GM11168 (cell line): ENCODE measurements at regions not wholly inside any gene's neighbourhood (a gene's known extent, or its start where the extent isn't known, plus 50 kb on each side); places are given as distances from the start of the nearest gene placed in this dataset.

Experiments used
- in situ Hi-C: fragments of 300-500 bp; cut with MboI; formaldehyde crosslinking; loops from one replicate; pipeline ENCODE4 v1.12.0; 2022; ENCODE audit warnings: low sequenced_read_pairs; ENCODE audit not compliant: unreplicated experiment

DNA sequence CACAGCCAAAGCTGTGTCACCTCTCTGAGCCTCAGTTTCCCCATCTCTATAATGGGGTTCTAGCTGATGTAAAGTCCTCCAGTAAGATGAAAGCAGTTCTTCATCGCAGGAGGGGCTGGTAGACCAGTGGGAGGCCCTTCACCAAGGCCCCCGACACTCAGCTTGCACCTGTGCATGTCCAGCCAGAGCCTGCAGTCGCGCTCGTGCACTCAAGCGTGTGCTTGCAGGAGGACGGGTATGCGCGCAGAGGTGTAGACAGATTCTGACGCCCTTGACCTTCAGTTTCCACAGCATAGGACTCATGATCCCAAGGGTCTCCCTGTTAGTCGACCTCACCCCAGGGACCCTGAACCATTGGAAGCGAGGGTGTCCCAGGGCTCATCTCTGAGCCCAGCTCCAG, 633.7 kb downstream of the TBC1D22A start:
- in situ Hi-C loops: no loop called here

DNA sequence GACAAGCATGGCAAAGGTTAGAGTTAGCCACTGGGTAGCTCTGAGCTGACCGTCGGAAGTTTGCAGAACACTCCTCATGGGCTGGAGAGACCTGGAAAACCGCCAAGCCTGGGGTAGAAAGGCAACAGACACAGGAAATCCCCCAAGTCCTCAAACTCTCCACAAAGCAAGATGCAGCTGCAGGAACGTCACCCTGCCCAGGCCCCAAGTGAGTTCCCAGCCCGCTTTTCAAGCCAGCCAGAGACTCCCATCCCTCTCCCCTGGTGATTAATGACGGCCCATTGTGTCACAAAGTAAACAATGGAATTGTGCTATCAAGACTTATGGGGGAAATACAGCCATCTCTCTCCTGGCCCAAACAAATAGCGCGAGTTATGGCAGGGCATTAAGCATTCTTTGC, 633.0 kb downstream of the TBC1D22A start:
- in situ Hi-C loops: no loop called here

DNA sequence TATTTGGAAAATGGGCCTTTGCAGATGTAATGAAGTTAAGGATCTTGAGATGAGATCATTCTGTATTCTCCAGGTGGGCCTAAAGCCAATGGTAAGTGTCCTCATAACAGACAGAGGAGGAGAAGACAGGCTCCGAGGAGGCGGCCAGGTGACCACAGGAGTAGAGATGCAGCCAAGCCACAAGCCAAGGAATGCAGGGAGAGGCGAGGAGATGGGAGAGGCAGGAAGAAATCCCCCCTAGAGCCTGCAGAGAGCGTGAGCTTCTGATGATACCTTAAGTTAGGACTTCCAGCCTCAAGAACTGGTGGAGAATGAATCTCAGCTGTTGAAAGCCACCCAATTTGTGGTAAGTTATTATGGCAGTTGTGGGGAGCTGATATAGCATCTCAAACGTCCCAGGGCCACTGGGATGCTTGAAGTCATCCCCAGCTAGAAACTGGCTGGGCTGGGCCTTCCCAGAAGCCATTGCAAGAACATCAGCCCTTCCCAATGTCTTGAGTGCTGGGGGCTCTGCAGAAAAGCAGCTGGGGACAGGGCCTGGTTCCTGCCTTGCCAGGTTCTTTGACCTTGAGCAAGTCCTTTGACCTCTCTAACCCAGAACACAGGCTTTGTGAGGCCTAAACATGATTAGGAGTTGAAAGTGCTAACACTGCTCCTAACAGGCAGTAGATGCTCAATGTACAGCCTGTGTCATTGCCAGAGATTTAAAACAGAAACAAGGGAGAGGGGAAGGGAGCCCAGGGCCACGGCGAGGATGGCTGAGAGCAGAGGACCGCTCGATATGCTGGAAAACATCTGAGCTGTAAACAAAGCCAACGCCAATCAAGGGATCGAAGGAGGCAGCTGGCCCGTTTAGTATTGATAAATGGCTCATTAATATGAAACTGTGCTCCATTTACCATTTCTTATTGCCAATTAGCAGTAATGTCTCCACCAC, 632.3 kb downstream of the TBC1D22A start:
- in situ Hi-C loops: no loop called here

DNA sequence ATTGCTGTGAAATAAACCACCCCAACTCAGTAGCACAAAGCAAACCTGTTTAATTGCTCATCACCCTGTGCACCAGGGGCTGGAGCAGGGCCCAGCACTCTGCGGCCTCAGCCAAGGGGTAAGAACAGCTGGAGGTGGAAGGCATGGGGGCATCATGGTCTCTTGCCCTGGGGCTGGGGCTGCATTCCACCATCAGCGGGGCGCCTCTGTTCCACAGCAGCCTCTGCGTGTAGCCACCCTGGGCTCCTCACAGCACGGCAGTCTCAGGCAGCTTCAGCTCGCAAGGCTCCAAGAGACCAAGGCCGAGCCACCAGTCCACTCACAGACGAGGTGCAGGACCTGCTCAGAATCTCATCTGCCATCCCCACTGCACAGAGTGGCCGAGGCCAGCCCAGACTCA, 630.7 kb downstream of the TBC1D22A start:
- in situ Hi-C loops: no loop called here

DNA sequence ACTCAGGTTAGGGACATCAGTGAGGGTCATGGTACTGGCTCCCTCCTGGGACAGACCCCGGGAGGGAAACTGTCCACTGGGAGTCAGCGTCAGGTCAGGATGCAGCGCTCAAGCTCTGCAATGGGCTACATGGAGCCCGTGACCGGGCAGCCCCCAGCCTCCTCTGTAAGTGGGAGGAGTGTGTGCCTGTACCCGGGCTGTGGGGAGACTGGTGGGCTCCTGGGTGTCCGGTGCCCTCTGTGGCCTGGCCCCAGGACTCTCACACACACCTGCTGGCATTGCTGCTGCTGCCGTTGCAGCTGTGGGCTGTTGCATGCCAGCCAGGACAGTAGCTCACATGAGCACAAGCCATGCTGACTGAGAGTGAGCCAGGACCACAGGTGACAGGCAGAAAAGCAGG, 630.3 kb downstream of the TBC1D22A start:
- in situ Hi-C loops: no loop called here

DNA sequence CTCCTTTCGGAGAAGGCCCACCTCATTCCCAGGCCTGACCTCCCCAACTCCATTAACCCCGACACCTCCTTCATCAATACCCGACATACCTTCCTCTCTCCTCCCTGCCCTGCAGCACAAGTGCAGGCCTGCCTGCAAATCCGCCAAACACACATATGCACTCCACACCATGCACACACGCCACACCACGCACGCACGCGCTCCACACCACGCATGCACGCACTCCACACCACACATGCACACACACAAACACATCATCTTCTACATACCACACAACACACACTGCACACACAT, 629.6 kb downstream of the TBC1D22A start:
- in situ Hi-C loops: no loop called here

DNA sequence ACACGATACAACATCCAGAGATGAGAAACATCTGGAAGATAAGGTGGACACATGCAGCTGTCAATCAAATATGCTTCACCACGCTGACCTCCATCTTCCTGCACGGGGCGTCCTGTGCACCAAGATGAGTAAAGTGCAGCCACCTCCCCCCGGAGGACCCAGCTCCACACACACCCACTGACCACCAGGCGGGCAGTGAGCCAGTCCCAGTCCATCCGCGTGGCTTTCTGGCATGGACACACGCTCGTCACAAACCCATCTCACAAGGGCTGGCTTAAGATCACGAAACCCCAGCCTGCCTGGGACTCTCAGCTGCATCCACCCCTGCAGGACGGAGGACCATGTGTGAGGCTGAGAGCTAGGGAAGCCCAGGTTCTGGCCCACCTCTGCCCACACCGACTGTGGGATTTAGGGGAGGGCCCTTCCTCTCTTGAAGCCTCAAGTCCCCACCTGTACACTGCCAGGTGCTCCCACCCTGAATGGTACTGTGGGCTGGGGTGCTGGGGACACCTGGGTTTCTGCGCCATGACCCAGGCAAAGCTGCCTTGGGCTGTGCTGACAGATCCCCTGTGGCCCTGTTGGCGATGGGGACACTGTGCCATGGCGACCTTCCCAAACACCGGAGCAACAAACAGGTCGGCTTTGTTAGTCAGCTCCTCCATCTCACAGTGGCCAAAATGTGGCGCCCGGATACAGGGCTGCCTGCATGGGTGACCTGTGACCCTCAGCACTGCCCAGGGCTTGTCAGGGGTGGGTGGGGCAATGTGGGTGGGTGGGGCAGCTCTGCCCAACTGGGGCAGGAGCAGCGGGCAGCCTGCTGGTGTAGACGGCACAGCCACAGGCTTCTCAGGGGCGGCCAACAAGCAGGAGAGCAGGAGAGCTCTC, 629.0 kb downstream of the TBC1D22A start:
- in situ Hi-C loops: no loop called here

DNA sequence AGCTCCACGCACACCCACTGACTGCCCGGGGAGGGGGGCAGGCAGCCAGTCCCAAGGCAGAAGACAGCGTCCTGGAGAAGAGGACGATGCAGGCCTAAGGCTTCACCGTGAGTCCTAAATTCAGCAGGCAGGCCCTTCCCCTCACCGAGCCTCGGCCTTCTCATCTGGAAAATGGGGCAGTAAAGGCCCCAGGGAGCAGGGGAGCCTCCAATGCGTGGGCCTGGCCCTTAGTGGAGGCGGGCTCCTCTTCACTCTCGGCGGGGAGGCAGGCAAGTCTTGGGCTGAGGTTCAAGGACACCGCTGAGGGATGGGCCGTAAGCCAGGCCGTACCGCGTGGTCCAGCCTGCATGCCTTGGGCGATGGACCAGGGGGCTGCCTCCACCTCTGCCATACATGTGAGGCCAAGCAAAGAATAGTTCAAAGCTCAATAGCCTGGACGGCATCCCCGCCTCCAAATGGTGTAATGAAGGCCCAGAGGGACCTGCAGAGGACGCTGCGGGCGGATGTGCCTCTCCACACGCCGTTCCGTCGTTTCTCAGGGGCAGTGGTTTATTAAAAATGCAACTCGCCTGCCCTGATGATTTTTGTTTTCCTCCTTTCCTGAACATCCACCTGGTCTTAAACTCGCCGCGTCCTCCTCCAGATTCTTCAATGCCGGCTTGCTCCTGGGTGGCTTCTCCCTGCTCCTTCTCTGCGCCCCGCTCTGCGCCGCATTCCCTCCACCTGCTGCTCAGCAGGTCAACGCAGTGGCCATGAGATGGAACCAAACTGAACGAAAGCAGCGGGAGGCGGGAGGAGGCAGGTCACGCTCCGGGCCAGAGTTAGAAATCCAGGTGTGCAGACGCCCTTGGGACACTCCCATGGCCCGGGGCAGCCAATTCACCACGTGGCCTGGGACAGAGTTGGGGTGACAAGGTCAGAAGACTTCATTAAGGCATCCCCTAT, 627.8 kb downstream of the TBC1D22A start:
- in situ Hi-C loops: no loop called here

DNA sequence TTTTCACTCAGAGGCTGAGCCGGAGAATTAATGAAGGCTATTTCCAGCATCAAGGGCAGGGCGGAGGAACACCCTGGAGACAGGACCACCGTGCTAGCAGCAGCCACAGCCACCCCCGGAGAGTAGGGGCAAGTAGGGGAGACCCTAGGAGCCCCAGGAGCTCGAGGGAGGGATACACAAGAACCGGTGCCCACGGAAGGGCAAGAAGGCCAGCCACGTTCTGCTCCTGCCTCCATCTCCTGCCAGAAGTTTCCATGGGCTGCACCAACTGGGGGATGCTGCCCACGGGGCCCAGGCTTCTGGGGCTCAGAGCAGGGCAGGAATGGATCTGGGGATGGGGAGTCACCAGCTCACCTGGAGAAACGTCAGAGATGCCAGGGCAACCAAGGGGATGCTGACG, 626.8 kb downstream of the TBC1D22A start:
- in situ Hi-C loops: no loop called here

DNA sequence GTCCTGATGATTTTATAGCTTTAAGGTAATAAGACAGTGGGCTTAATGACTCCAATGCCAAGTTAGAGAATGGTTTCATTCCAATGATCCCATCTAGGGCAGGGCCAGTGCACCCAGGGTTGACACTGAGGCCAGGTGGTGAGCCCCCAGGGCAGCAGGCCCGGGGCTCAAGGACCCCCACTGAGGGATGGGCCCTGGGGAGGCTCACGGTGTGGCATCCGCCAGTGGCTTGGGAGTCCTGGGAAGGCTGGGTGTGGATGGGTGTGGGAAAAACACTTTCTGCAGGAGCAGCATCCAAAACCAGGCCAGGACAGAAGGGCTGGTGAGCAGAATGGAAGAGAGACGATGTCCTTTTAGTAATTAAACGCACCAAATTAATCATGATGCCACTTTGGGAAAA, 626.3 kb downstream of the TBC1D22A start:
- in situ Hi-C loops: no loop called here

DNA sequence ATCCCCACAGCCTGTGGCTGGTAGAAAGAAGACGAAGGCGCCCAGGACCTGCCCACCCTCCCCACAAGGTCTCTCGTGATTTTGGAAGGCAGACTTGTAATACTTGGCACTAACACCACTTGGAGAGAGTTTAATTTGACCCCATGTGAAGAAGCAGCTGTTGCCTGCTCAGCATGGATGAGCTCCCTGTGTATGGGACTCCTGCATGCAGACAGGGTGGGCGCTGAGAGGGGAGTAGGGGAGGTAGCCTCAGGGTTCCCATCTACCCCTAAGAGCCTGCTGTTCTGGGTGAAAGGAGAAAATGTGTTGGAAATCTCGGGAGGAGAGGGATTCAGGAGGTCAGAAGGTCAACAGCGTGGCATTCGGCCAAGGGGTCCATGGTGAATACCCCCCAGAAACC, 625.9 kb downstream of the TBC1D22A start:
- in situ Hi-C loops: no loop called here

DNA sequence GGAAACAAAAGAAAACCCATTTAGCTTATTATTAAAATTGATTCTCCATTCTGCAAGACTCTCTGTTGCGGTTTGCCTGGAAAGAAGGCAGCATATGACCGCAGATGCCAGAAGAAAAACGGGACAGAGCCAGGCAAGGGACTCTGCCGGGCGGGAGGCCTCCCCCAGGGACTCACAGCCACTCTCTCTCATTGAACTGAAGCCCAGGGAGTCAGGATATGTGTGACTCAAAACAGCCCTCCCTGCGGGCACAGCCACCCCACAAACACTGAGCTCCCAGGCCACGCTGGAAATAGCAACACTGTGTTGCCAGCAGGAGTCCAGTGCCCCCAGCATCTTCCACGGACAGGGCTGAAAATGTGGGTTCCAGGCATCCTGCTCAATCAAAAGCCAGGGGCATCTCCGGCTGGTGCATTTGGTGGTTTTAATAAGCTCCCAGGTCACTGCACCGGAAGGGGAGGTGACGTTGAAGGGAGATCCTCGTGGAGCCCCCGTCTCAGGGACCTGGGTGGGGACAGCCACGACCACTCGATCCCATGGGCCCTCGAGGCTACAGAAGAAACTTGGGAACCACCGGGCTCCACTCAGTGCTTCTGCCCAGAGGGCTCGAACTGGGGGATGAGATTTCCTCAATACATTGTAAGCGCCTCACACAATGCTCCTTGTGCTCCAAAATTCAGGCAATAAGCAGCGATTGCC, 624.5 kb downstream of the TBC1D22A start:
- in situ Hi-C loops: no loop called here

DNA sequence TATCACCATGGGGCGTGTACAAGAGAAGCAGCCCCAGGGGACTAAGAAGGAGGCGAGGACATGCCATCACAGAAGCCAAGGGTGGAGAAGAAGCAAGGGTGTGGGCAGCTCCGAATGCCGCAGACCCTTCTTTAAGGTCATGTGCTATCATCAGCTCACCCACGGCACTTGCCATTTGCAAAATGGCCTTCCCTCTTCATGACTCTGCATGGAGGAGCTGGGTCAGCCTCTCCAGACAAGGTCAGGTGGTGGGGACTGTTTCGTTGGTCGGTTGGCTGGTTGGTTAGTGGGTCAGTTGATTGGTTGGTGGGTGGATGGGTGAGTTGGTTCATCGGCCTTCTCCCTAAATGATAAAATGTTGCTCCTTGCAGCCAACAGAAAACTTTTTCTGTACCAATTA, 622.5 kb downstream of the TBC1D22A start:
- in situ Hi-C loops: no loop called here

DNA sequence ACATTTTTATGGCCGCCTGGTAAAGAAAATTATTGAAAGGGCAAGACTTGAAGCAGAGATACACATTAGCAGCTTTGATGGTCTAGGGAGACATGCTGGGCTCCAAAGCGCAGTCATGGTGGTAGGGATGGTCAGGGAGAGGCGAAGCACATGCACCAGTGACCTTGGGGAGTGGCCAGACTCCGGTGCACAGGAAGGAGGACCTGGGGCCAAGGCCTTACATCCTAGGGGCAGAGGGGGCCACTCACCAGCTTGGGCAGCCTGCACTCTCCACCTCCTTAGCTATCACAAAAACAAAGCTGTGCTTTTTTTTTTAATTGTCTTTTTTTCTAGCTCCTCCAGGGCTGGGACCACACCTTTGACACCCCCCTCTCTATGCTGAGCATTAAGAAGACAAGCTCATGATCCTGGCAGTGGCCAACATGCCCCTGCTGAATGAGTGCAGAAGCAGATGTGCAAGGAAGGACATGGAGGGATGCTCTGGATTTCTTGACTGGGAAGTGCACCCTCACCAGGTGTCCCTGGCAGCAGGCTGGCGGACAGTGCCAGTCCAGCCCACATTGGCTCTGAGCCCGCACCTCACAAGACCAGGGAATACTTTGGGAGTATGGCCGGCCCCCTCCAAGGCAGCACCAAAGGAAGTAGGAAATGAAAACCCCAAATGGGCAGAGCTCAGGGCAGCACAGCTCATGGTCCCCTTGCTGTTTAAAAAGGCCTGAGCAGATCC, 619.9 kb downstream of the TBC1D22A start:
- in situ Hi-C loops: no loop called here

DNA sequence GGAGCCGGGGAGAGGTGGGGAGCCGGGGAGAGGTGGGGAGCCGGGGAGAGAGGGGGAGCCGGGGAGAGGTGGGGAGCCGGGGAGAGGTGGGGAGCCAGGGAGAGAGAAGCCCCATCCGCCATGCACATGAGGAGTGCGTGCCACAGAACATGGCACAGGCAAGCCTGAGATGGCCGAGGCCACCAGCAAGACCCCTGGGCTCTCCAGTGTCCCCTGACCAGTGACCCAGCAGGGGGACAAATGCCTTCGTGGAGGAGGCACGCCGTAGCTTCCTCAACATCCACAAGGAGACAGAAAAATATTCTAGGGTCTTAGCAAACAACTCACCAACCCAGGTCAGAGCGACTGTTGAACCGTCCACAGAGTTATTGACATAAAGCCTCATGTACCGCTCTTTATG, 618.8 kb downstream of the TBC1D22A start:
- in situ Hi-C loops: no loop called here

DNA sequence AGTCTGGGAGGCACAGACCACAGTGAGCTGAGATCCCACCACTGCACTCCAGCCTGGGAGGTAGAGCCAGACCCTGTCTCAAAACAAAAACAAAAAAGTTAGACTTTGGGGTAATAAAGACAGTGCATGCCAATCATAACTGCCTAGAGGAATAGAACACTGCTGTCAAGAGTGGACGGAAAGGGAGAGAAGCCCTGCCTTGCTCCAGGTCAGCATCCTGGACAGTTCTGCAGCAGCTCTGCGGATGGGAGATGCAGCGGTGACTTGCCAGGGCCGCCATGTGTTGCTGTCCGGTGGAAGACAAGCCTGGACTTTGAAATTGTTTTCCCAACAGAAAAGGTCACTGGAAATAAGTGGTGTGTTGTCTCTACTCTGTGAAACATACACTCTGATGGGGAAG, 618.2 kb downstream of the TBC1D22A start:
- in situ Hi-C loops: no loop called here

DNA sequence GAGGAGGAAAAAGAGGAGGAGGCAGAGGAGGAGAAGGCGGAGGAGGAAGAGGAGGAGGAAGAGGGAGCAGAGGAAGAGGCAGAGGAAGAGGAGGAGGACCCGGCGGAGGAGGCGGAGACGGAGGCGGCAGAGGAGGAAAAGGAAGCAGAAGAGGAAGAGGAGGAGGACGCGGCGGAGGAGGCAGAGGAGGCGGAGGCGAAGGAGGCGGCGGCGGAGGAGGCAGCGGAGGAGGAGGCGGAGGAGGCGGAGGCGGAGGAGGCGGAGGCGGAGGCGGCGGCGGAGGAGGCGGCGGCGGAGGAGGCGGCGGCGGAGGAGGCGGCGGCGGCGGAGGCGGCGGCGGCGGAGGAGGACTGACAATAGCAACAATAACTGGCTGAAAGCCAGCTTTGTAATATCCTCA, 616.6 kb downstream of the TBC1D22A start:
- in situ Hi-C loops: no loop called here

DNA sequence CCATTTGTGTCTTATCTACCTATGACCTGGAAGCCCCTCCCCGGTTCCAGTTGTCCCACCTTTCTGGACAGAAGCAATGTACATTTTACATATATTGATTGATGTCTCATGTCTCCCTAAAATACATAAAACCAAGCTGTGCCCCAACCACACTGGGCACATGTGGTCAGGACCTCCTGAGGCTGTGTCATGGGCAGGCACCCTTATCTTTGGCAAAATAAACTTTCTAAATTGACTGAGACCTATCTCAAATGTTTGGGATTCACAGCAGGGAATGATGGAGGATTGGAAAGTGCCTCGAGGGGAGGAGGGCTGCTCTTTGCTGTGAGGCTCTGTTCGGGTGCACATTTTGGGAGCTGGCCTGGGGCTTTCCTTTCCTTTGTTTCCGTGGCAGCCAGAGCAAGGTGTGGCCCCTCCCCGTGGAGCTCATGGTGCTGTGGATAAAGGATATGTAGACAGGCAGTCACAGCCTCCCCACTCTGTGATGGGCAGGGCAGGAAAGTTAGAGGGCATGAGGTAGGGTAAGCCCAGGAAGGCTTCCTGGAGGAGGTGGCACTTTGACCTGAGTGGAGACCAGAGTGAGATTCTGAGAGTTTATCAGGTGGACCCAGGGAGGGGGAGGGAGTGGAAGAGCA, 615.6 kb downstream of the TBC1D22A start:
- in situ Hi-C loops: no loop called here
